ENCODE measurements at regions not wholly inside any gene's neighbourhood (a gene's known extent, or its start where the extent isn't known, plus 50 kb on each side); places are given as distances from the start of the nearest gene placed in this dataset.
A peak's percentile ranks its signal among the peaks of the same experiment; 100 is the strongest.

DNA sequence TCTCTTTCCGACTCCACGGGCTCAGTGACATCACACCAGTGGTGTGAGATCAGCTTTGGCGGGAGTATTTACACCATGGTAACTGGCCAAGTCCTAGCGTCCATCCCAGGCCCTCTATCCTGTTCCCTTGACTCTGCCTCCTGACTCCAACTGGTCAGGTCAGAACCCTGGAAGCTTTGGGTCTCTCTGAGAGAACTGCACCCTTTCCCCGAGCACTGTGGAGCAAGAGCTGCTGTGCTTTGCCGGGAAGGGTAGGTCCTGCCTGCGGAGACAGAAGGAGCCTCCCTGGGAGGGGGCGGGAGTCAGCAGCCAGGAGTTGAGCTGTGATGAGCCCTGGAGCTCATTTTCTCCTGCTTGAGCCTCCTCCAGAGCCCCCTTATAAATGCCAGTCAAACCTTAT is 212.1 kb upstream of the TNRC6C start:
- ChIA-PET CTCF (no interaction called here), POLR2A (no interaction called here)
- Histone ChIP-seq H3K4me1 (ENCODE audit: control insufficient read depth, insufficient read depth, low read length) (no peaks in the 10 kb centered on the region), H3K36me3 (ENCODE audit: control insufficient read depth in 2 of 2, insufficient read depth in 1 of 2, low read length in 2 of 2) (no peaks in the 10 kb centered on the region), H3K9me3 (ENCODE audit: control insufficient read depth, insufficient read depth, low read depth, low read length) (no peaks in the 10 kb centered on the region), H3K4me3 (ENCODE audit: low read depth, low read length) (no peak overlapping the region), H3K27ac (ENCODE audit: extremely low read depth, low read depth, low read length) (no peak overlapping the region)
- TF ChIP-seq ZFP69B (tag by site-specific recombination; IDR thresholded peaks at IDR 0.05) (no peak), ZNF112 (tag by site-specific recombination; IDR thresholded peaks at IDR 0.05) (peak; percentile 63; the same call in 1 of the 2 replicates)

DNA sequence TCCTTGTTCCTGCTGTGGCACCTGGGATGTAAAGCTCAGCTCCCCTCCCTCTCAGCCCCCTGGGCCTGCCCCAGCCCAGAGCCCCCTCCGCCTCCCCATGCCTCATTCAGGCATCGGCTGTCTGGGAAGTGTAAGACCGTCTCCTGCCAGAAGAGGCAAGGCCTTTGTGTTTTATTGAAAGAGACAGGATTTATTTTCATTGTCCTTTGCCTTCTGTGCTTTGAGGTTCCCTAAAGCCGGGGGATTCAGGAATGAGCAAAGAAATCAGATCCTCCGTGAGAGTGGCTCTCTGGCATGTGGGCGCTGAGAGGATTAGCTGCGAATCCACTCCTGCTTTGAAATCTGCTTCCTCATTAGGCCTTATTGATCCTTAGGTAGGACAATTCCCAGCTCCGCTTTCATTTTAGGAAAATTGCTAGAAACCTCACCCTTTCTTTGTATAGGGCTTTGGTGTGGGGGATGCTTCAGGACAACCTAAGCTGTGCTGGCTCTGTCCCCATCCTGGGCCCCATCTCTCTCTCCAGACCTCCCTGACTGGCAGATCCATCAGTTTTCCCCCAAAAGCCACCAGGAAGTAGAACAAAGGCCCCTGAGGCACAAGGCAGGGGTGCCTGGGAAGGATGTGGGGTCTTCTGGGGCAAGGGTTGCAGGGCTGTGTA is 211.5 kb upstream of the TNRC6C start:
- no peak overlapping the region for H3K4me3 ChIP-seq (ENCODE audit: low read depth, low read length)
- H3K4me1 ChIP-seq (ENCODE audit: control insufficient read depth, insufficient read depth, low read length): no peaks in the 10 kb centered on the region
- CTCF ChIA-PET: no interaction called here
- POLR2A ChIA-PET: interaction anchor here (0.8 kb wide), 1 partner anchor 211 kb away, joined by 3 read pairs; the partner anchor contains the start of gene TNRC6C
- no peak for TF ChIP-seq ZFP69B (tag by site-specific recombination; IDR thresholded peaks at IDR 0.05)
- TF ChIP-seq ZNF184 (tag by site-specific recombination; IDR thresholded peaks at IDR 0.05): no peak
- no peak for TF ChIP-seq FEZF1 (tag by site-specific recombination; IDR thresholded peaks at IDR 0.05)
- TF ChIP-seq ZNF341 (tag by site-specific recombination; IDR thresholded peaks at IDR 0.05; ENCODE audit: low read depth): no peak
- no peak for TF ChIP-seq ZNF274 (IDR thresholded peaks at IDR 0.05; ENCODE audit: low read length)
- no peak for TF ChIP-seq ZNF274 (tag by site-specific recombination; IDR thresholded peaks at IDR 0.05; ENCODE audit: borderline replicate concordance)
- no peak for TF ChIP-seq REST (tag by site-specific recombination; IDR thresholded peaks at IDR 0.05)
- no peak for TF ChIP-seq ZNF473 (tag by site-specific recombination; IDR thresholded peaks at IDR 0.05)
- no peak for TF ChIP-seq ZNF530 (tag by site-specific recombination; IDR thresholded peaks at IDR 0.05; ENCODE audit: low read depth)
- TF ChIP-seq ZNF449 (tag by site-specific recombination; IDR thresholded peaks at IDR 0.05): no peak
- TF ChIP-seq ZNF221 (tag by site-specific recombination; IDR thresholded peaks at IDR 0.05; ENCODE audit: borderline replicate concordance): no peak
- no peak for TF ChIP-seq PRDM10 (tag by site-specific recombination; IDR thresholded peaks at IDR 0.05)
- no peak for TF ChIP-seq GLIS2 (tag by site-specific recombination; IDR thresholded peaks at IDR 0.05)
- TF ChIP-seq ZBTB7A (tag by site-specific recombination; IDR thresholded peaks at IDR 0.05; ENCODE audit: low read depth): no peak
- no peak for TF ChIP-seq ZNF133 (tag by site-specific recombination; IDR thresholded peaks at IDR 0.05)
- no peak for TF ChIP-seq ZNF391 (tag by site-specific recombination; IDR thresholded peaks at IDR 0.05; ENCODE audit: borderline replicate concordance, low read depth)
- no peak for TF ChIP-seq ZBTB49 (tag by site-specific recombination; IDR thresholded peaks at IDR 0.05; ENCODE audit: low read depth)
- H3K27ac ChIP-seq (ENCODE audit: extremely low read depth, low read depth, low read length): no peak overlapping the region
- H3K9me3 ChIP-seq (ENCODE audit: control insufficient read depth, insufficient read depth, low read depth, low read length): no peaks in the 10 kb centered on the region
- H3K36me3 ChIP-seq (ENCODE audit: control insufficient read depth in 2 of 2, insufficient read depth in 1 of 2, low read length in 2 of 2): no peaks in the 10 kb centered on the region
